Astrocyte (in vitro differentiated cells and primary cell): ENCODE measurements at regions not wholly inside any gene's neighbourhood (a gene's known extent, or its start where the extent isn't known, plus 50 kb on each side); places are given as distances from the start of the nearest gene placed in this dataset.

Experiments used
- DNase-seq: peaks from one replicate; pipeline ENCODE4 v3.0.0-alpha.2; 2010; ENCODE audit warnings: low read depth
- FAIRE-seq: peaks from 2 replicates; lab custom pipeline; 2011; peaks lifted over from hg19 to GRCh38; lab: Jason Lieb, UNC
- H2AFZ ChIP-seq: 2 replicates; pipeline ENCODE4 v1.6.0; 2012; ENCODE audit warnings: low read depth, low read length, inconsistent platforms
- H3K27ac ChIP-seq: 2 replicates; pipeline ENCODE4 v1.5.1; 2011; ENCODE audit warnings: low read depth, low read length, inconsistent platforms
- H3K27me3 ChIP-seq: 2 replicates; pipeline ENCODE4 v1.6.0; 2011; ENCODE audit warnings: low read length, inconsistent platforms; ENCODE audit not compliant: insufficient read depth
- H3K36me3 ChIP-seq: 2 replicates; pipeline ENCODE4 v1.5.1; 2011; ENCODE audit warnings: low read length, inconsistent platforms; ENCODE audit not compliant: insufficient read depth
- H3K4me1 ChIP-seq: 2 replicates; pipeline ENCODE4 v1.5.1; 2011; ENCODE audit warnings: low read length, inconsistent platforms; ENCODE audit not compliant: insufficient read depth
- H3K4me2 ChIP-seq: 2 replicates; pipeline ENCODE4 v1.6.0; 2012; ENCODE audit warnings: low read length, inconsistent platforms
- H3K4me3 ChIP-seq: 2 replicates; pipeline ENCODE4 v1.5.1; 2011; ENCODE audit warnings: low read depth, mild to moderate bottlenecking, low read length, inconsistent platforms; ENCODE audit not compliant: insufficient read depth
- H3K79me2 ChIP-seq: 2 replicates; pipeline ENCODE4 v1.6.0; 2012; ENCODE audit warnings: mild to moderate bottlenecking, low read length, inconsistent platforms; ENCODE audit not compliant: insufficient read depth
- H3K9ac ChIP-seq: 2 replicates; pipeline ENCODE4 v1.6.0; 2012; ENCODE audit warnings: mild to moderate bottlenecking, low read length, inconsistent platforms
- H3K9me3 ChIP-seq: 2 replicates; pipeline ENCODE4 v1.5.1; 2012; ENCODE audit warnings: low read depth, mild to moderate bottlenecking, low read length, inconsistent platforms; ENCODE audit not compliant: insufficient read depth
- H4K20me1 ChIP-seq: 2 replicates; pipeline ENCODE4 v1.6.0; 2012; ENCODE audit warnings: low read length, inconsistent platforms; ENCODE audit not compliant: insufficient read depth
- H3K27ac Mint-ChIP-seq: one replicate; pipeline ENCODE4 v1.8.0; 2021; ENCODE audit warnings: mild to moderate bottlenecking, mixed read lengths; ENCODE audit not compliant: unreplicated experiment
- H3K27me3 Mint-ChIP-seq: one replicate; pipeline ENCODE4 v1.8.0; 2021; ENCODE audit warnings: low read depth, mixed read lengths; ENCODE audit not compliant: unreplicated experiment
- H3K36me3 Mint-ChIP-seq: one replicate; pipeline ENCODE4 v1.8.0; 2021; ENCODE audit warnings: low read depth, mixed read lengths; ENCODE audit not compliant: unreplicated experiment
- H3K4me1 Mint-ChIP-seq: one replicate; pipeline ENCODE4 v1.8.0; 2021; ENCODE audit warnings: low read depth, mixed read lengths; ENCODE audit not compliant: unreplicated experiment
- H3K4me3 Mint-ChIP-seq: one replicate; pipeline ENCODE4 v1.8.0; 2021; ENCODE audit warnings: mild to moderate bottlenecking, moderate library complexity, mixed read lengths; ENCODE audit not compliant: unreplicated experiment
- H3K9me3 Mint-ChIP-seq: one replicate; pipeline ENCODE4 v1.8.0; 2021; ENCODE audit warnings: mild to moderate bottlenecking, mixed read lengths; ENCODE audit not compliant: unreplicated experiment
- CTCF ChIP-seq: IDR thresholded peaks from 2 replicates; pipeline ENCODE4 v1.5.1; 2011; ENCODE audit warnings: low read depth, mild to moderate bottlenecking, inconsistent platforms, low read length, moderate library complexity; ENCODE audit not compliant: insufficient read depth
- EZH2 ChIP-seq: IDR thresholded peaks from 2 replicates; pipeline ENCODE4 v1.6.1; 2012; ENCODE audit warnings: mild to moderate bottlenecking, low read length, inconsistent platforms; ENCODE audit not compliant: insufficient read depth

- Histone ChIP-seq H2AFZ (no peak overlapping the region), H3K4me1 (no peaks in the 10 kb centered on the region), H3K9me3 (no peaks in the 10 kb centered on the region), H3K27ac (no peak overlapping the region), H3K27me3 (no peaks in the 10 kb centered on the region), H4K20me1 (no peaks in the 10 kb centered on the region), H3K4me3 (no peak overlapping the region), H3K79me2 (no peaks in the 10 kb centered on the region), H3K36me3 (no peaks in the 10 kb centered on the region), H3K4me2 (no peak overlapping the region), H3K9ac (no peak overlapping the region)
- TF ChIP-seq EZH2 (no peak), CTCF (no peak)
- Mint-ChIP-seq H3K9me3 (peaks cover 2% of the 10 kb centered on the region), H3K27me3 (no peaks in the 10 kb centered on the region), H3K36me3 (no peaks in the 10 kb centered on the region), H3K4me1 (no peaks in the 10 kb centered on the region), H3K27ac (no peak overlapping the region), H3K4me3 (no peak overlapping the region)
- no peak for DNase-seq
- FAIRE-seq = no peak
Measured at GRCh38 chr13:90068658-90069057, 1278.8 kb upstream of the MIR17HG start.

- no peak overlapping the region for H3K4me3 Mint-ChIP-seq
- Histone ChIP-seq H3K27me3 (no peaks in the 10 kb centered on the region), H3K4me3 (no peak overlapping the region), H3K4me1 (no peaks in the 10 kb centered on the region), H3K9ac (no peak overlapping the region), H2AFZ (no peak overlapping the region), H3K79me2 (no peaks in the 10 kb centered on the region), H3K27ac (no peak overlapping the region), H3K4me2 (no peak overlapping the region), H3K9me3 (no peaks in the 10 kb centered on the region), H3K36me3 (no peaks in the 10 kb centered on the region), H4K20me1 (no peaks in the 10 kb centered on the region)
- no peaks in the 10 kb centered on the region for H3K4me1 Mint-ChIP-seq
- DNase-seq (no peak), FAIRE-seq (no peak)
- H3K27me3 Mint-ChIP-seq = no peaks in the 10 kb centered on the region
- H3K27ac Mint-ChIP-seq = no peak overlapping the region
- TF ChIP-seq EZH2 (no peak), CTCF (no peak)
- H3K9me3 Mint-ChIP-seq = no peaks in the 10 kb centered on the region
- no peaks in the 10 kb centered on the region for H3K36me3 Mint-ChIP-seq
Measured at GRCh38 chr13:90070362-90070761, 1277.1 kb upstream of the MIR17HG start.

- Histone ChIP-seq H3K36me3 (no peaks in the 10 kb centered on the region), H3K27me3 (no peaks in the 10 kb centered on the region), H3K79me2 (no peaks in the 10 kb centered on the region), H3K9me3 (no peaks in the 10 kb centered on the region), H3K4me1 (no peaks in the 10 kb centered on the region), H3K4me2 (no peak overlapping the region), H2AFZ (no peak overlapping the region), H4K20me1 (no peaks in the 10 kb centered on the region), H3K9ac (no peak overlapping the region), H3K4me3 (no peak overlapping the region), H3K27ac (no peak overlapping the region)
- Mint-ChIP-seq H3K27me3 (no peaks in the 10 kb centered on the region), H3K27ac (no peak overlapping the region), H3K4me1 (no peaks in the 10 kb centered on the region), H3K36me3 (no peaks in the 10 kb centered on the region), H3K4me3 (no peak overlapping the region), H3K9me3 (no peaks in the 10 kb centered on the region)
- TF ChIP-seq EZH2 (no peak), CTCF (no peak)
- FAIRE-seq (no peak), DNase-seq (no peak)
Measured at GRCh38 chr13:90070837-90071525, 1276.5 kb upstream of the MIR17HG start.
